Activated naive CD8-positive, alpha-beta T cell treated with anti-CD3 and anti-CD28 coated beads, Interleukin-2, amount 50 U/mL, for 24 hours (primary cell): ENCODE measurements at regions not wholly inside any gene's neighbourhood (a gene's known extent, or its start where the extent isn't known, plus 50 kb on each side); places are given as distances from the start of the nearest gene placed in this dataset.

Experiments used
- ATAC-seq: fragments of 150-1000 bp; cut with Tn5 transposase; one replicate; pipeline ENCODE4 v1.10.0; 2021
- DNase-seq: peaks from one replicate; pipeline ENCODE4 v3.0.0; 2021
- H3K27ac Mint-ChIP-seq: one replicate; pipeline ENCODE4 v1.8.0; 2021; ENCODE audit warnings: mild to moderate bottlenecking, mixed read lengths
- H3K27me3 Mint-ChIP-seq: one replicate; pipeline ENCODE4 v1.8.0; 2021; ENCODE audit warnings: mixed read lengths
- H3K36me3 Mint-ChIP-seq: one replicate; pipeline ENCODE4 v1.8.0; 2021; ENCODE audit warnings: low read depth, mixed read lengths
- H3K4me1 Mint-ChIP-seq: one replicate; pipeline ENCODE4 v1.8.0; 2021; ENCODE audit warnings: mixed read lengths
- H3K4me3 Mint-ChIP-seq: one replicate; pipeline ENCODE4 v1.8.0; 2021; ENCODE audit warnings: mild to moderate bottlenecking, moderate library complexity, mixed read lengths
- H3K9me3 Mint-ChIP-seq: one replicate; pipeline ENCODE4 v1.8.0; 2021; ENCODE audit warnings: mixed read lengths

DNA sequence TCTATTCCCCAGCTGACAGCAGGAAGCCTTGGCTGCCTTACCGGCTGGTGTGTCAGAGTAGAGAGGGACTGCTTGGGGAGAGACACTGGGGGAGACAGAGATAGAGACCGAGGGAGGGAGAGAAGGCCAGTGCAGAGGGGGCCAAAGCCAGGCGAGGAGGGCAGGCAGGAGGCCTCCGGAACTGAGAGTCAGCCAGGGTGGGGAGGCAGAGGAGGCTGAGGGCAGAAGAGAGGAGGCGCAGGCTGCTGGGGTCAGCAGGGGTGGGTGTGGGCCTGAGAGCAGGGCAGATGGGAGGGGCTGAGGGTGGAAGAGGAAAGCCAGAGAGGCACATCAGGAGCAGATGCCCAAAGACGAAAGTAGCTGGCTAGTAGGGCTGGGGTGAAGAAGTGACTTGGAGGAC is 57.2 kb upstream of the PAX2 start:
- no peak for DNase-seq
- ATAC-seq: no peak
- H3K4me1 Mint-ChIP-seq: no peaks in the 10 kb centered on the region
- no peaks in the 10 kb centered on the region for H3K36me3 Mint-ChIP-seq
- no peak overlapping the region for H3K27ac Mint-ChIP-seq
- no peaks in the 10 kb centered on the region for H3K9me3 Mint-ChIP-seq
- peaks cover 83% of the 10 kb centered on the region for H3K27me3 Mint-ChIP-seq
- no peak overlapping the region for H3K4me3 Mint-ChIP-seq

DNA sequence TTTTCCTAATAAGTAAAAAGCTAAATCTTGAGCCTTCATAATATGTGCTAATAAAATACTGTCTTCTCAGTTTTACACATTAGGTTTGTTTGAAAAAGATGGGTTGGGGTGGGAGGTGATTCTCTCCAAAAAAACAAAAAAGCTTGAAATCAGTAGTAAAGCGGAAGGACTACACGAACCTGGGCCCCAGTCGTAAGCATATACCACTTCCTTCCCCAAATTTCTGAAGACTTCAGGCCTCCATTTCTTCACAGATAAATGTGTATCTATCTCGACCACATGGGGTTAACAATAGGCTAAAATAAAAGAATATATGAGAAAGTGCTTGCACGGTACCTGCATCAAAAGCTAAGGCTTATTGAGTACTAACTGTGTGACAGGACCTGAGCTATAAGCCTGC is 51.6 kb upstream of the PAX2 start:
- no peaks in the 10 kb centered on the region for H3K36me3 Mint-ChIP-seq
- H3K9me3 Mint-ChIP-seq: no peaks in the 10 kb centered on the region
- no peak overlapping the region for H3K27ac Mint-ChIP-seq
- H3K27me3 Mint-ChIP-seq: peaks cover 46% of the 10 kb centered on the region
- H3K4me1 Mint-ChIP-seq: peaks cover 12% of the 10 kb centered on the region
- DNase-seq: no peak
- no peak overlapping the region for H3K4me3 Mint-ChIP-seq
- no peak for ATAC-seq
